ENCODE measurements at regions not wholly inside any gene's neighbourhood (a gene's known extent, or its start where the extent isn't known, plus 50 kb on each side); places are given as distances from the start of the nearest gene placed in this dataset.

- TF ChIP-seq CTCF (IDR thresholded peaks at IDR 0.05 in 8 of 11, conservative IDR thresholded peaks at IDR 0.05 in 3 of 11) (no peak), POLR2AphosphoS5 (IDR thresholded peaks at IDR 0.05) (no peak)
These were observed 149.1 kb upstream of the USP24 start for GRCh38 chr1:55364216-55364615.
